ENCODE measurements at regions not wholly inside any gene's neighbourhood (a gene's known extent, or its start where the extent isn't known, plus 50 kb on each side); places are given as distances from the start of the nearest gene placed in this dataset.

DNA sequence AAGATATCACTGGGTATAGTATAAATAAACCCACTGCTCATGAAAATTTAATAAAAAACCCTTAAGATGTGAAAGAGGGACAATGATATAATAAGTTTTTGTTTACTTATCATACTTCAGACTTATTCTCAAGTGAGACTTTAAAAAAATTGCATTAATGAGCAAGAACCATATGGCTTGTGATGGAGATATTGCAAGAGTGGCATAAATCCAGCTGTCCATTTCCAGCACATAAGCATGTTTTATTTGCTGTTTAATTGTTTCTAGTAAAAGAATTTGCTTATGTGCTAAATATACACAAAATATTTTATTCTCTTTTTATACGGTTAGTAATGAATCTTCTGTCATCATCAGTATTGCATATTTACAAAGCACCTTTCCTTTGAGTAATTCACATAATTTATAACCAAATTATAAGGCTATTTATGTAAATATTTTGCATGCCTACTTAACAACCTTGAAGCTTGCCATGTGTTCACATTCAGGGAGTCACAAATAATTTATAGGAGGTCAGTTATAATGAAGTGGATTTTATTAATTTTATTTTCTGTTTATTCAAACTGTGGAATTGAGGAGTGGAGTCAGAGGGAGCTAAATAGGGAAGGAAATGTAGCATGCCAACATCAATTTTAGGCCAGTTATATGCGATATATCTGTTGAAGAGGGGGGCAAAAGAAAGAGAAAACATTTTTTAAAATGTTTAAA is 318.5 kb upstream of the CWC22 start:
- intact Hi-C loops (cut with DNase I; ENCODE audit: low total_unique reads) = no loop called here
- Histone ChIP-seq H3K36me3 (no peaks in the 10 kb centered on the region), H3K4me3 (no peak overlapping the region), H3K27ac (no peak overlapping the region), H3K27me3 (replicated peaks in 1 of 7) (no peaks in the 10 kb centered on the region), H3K9me3 (peaks cover 0 to 7% (median 0%) of the 10 kb centered on the region in 8 donors), H3K4me1 (no peaks in the 10 kb centered on the region)
- 78 to 96% (median 82%) methylated on average over 2 of the region's 2 CpGs for WGBS, 5 donors
- TF ChIP-seq POLR2A (IDR thresholded peaks at IDR 0.05) (no peak), POLR2AphosphoS5 (IDR thresholded peaks at IDR 0.05) (no peak)
- TF ChIP-seq, protein P1, sequence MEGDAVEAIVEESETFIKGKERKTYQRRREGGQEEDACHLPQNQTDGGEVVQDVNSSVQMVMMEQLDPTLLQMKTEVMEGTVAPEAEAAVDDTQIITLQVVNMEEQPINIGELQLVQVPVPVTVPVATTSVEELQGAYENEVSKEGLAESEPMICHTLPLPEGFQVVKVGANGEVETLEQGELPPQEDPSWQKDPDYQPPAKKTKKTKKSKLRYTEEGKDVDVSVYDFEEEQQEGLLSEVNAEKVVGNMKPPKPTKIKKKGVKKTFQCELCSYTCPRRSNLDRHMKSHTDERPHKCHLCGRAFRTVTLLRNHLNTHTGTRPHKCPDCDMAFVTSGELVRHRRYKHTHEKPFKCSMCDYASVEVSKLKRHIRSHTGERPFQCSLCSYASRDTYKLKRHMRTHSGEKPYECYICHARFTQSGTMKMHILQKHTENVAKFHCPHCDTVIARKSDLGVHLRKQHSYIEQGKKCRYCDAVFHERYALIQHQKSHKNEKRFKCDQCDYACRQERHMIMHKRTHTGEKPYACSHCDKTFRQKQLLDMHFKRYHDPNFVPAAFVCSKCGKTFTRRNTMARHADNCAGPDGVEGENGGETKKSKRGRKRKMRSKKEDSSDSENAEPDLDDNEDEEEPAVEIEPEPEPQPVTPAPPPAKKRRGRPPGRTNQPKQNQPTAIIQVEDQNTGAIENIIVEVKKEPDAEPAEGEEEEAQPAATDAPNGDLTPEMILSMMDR (IDR thresholded peaks at IDR 0.05 in 8 of 11, conservative IDR thresholded peaks at IDR 0.05 in 3 of 11) = no peak
- no peak for DNase-seq

DNA sequence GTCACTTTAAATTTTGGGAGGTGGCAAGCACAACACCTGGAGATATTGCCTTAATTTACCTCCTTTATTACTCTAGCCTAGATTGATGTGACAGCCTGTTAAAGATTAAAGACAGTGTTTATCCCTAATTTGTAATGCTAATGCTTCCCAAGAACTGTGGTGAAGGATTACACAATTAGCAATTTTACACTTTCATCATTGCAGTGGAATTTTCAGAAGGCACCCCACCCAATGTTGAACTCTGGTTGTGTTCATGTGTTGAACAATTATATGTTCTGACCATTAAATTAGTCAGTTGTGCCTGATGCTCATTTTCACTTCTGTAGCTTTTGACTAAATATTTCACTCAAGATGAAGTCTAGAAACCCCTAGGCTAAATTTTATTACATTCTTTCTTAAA is 317.1 kb upstream of the CWC22 start:
- peaks cover 0 to 10% (median 0%) of the 10 kb centered on the region in 8 donors for H3K9me3 ChIP-seq
- no peak overlapping the region for H3K27ac ChIP-seq
- no peak for DNase-seq
- intact Hi-C loops (cut with DNase I; ENCODE audit: low total_unique reads) = no loop called here
- H3K4me3 ChIP-seq = no peak overlapping the region
- no peaks in the 10 kb centered on the region for H3K4me1 ChIP-seq
- H3K36me3 ChIP-seq = no peaks in the 10 kb centered on the region
- TF ChIP-seq POLR2AphosphoS5 (IDR thresholded peaks at IDR 0.05) (no peak), POLR2A (IDR thresholded peaks at IDR 0.05) (no peak)
- TF ChIP-seq, protein P1 (IDR thresholded peaks at IDR 0.05 in 8 of 11, conservative IDR thresholded peaks at IDR 0.05 in 3 of 11) = no peak
- H3K27me3 ChIP-seq (replicated peaks in 1 of 7) = no peaks in the 10 kb centered on the region

DNA sequence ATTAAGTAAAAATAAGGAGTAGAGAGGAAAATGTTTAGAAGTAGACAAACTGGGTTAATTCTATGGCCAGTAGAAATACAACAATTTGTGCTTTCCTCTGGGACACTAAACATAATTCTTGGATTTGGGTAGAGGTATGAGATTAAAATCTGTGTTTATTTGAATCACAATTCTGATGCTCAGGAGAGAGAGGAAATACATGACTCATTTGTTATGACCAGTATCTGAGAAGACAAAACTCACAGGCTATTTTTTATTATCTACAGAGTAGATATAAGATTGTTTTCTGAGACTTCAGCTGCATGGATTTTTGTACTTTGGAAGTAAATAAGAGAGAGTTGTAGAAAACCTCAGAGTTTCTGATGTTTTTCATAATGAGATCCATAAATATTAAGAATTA is 315.7 kb upstream of the CWC22 start:
- TF ChIP-seq, protein P1 (IDR thresholded peaks at IDR 0.05 in 8 of 11, conservative IDR thresholded peaks at IDR 0.05 in 3 of 11) = no peak
- TF ChIP-seq POLR2AphosphoS5 (IDR thresholded peaks at IDR 0.05) (no peak), POLR2A (IDR thresholded peaks at IDR 0.05) (no peak)
- Histone ChIP-seq H3K27ac (no peak overlapping the region), H3K27me3 (replicated peaks in 1 of 7) (no peaks in the 10 kb centered on the region), H3K4me3 (no peak overlapping the region), H3K9me3 (peaks cover 0 to 8% (median 0%) of the 10 kb centered on the region in 8 donors), H3K36me3 (no peaks in the 10 kb centered on the region), H3K4me1 (no peaks in the 10 kb centered on the region)
- intact Hi-C loops (cut with DNase I; ENCODE audit: low total_unique reads) = no loop called here
- no peak for DNase-seq

DNA sequence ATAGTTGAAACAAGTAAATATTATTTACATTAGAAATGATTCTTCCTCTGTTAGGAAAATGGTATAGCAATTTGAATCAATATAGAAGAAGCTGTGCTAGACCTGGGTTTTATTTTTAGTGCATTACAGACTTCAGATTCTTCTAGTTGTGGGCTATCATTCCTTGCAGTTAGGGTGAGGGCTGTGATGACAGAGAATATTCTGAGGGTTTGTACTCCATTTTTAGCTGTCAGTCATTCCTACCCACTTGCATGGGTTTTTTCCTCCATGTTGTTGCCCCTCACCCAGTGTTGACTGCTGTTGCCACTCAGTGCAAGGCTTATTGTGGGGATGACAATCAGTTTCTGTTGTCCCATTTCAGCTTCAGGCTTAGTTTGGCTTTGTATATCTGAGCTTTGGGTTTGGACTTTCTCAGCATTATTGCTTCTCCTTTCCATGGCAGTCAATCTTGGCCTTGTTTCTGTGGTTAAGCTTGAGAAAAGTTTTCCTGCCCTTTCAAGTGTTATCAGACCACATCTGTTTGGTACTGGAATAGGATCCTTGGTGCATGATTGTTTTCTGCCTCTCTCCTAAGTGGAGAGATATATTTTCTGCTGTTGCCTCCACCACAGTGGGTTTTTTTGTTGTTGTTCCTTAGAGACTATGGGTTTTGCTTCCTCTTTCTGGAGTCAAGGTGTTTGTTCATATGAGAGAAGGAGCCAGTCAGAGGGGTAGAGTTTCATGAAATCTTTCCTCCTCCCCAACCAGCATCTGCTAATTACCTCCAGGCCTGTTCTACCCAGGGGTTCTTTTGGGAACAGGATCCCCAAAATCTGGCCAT is 312.7 kb upstream of the CWC22 start:
- intact Hi-C loops (cut with DNase I; ENCODE audit: low total_unique reads) = no loop called here
- H3K9me3 ChIP-seq = peaks cover 0 to 20% (median 0%) of the 10 kb centered on the region in 8 donors
- no peaks in the 10 kb centered on the region for H3K27me3 ChIP-seq (replicated peaks in 1 of 7)
- H3K4me1 ChIP-seq = no peaks in the 10 kb centered on the region
- TF ChIP-seq POLR2A (IDR thresholded peaks at IDR 0.05) (no peak), POLR2AphosphoS5 (IDR thresholded peaks at IDR 0.05) (no peak)
- TF ChIP-seq, protein P1 (IDR thresholded peaks at IDR 0.05 in 8 of 11, conservative IDR thresholded peaks at IDR 0.05 in 3 of 11) = no peak
- no peaks in the 10 kb centered on the region for H3K36me3 ChIP-seq
- no peak overlapping the region for H3K4me3 ChIP-seq
- no peak for DNase-seq
- no peak overlapping the region for H3K27ac ChIP-seq

All from spleen (tissue), 11 donors.